ENCODE measurements at regions not wholly inside any gene's neighbourhood (a gene's known extent, or its start where the extent isn't known, plus 50 kb on each side); places are given as distances from the start of the nearest gene placed in this dataset.

DNA sequence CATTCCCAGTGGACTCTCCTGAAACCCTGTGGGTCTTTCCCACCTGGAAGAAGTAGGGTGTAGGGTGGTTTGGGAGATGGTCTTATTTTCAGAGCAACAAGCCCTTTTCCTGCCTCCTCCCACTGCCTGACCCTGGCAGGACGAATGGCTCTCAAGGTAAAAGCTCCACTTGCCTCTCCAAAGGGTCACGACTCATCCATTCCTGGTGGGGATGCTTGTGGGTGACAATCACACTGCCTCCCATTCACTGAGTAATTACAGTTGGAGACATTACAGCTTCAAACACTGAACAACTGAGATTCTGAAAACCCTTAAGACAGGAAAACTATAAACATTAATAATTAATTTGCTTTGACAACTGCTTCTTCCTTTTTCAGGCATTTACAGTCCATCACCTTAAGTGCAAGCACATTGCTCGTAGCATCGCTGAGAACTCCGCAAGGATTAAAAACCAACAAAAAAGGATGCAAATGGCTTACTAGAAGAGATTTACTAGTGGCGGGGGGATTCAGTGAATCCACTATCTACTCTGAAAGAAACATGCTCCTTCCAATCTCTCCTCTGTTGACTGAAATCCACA, 199.6 kb upstream of the IRS2 start:
- TF ChIP-seq, protein P1, sequence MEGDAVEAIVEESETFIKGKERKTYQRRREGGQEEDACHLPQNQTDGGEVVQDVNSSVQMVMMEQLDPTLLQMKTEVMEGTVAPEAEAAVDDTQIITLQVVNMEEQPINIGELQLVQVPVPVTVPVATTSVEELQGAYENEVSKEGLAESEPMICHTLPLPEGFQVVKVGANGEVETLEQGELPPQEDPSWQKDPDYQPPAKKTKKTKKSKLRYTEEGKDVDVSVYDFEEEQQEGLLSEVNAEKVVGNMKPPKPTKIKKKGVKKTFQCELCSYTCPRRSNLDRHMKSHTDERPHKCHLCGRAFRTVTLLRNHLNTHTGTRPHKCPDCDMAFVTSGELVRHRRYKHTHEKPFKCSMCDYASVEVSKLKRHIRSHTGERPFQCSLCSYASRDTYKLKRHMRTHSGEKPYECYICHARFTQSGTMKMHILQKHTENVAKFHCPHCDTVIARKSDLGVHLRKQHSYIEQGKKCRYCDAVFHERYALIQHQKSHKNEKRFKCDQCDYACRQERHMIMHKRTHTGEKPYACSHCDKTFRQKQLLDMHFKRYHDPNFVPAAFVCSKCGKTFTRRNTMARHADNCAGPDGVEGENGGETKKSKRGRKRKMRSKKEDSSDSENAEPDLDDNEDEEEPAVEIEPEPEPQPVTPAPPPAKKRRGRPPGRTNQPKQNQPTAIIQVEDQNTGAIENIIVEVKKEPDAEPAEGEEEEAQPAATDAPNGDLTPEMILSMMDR (IDR thresholded peaks at IDR 0.05) = no peak
- TF ChIP-seq POLR2A (IDR thresholded peaks at IDR 0.05) (no peak), EP300 (IDR thresholded peaks at IDR 0.05) (no peak), POLR2AphosphoS5 (IDR thresholded peaks at IDR 0.05) (no peak)
